Sigmoid colon (tissue), 6 donors: ENCODE measurements at regions not wholly inside any gene's neighbourhood (a gene's known extent, or its start where the extent isn't known, plus 50 kb on each side); places are given as distances from the start of the nearest gene placed in this dataset.

Source experiments
- DNase-seq: peaks from one replicate; pipeline ENCODE4 v3.0.0-alpha.2; 2019
- H3K27ac ChIP-seq, 4 donors: fragments of 200-600 bp; sonication (generic); one replicate each; pipeline ENCODE4 v1.5.1; 2016 to 2019; ENCODE audit warnings: mild to moderate bottlenecking in 1 of 4
- H3K27me3 ChIP-seq, 3 donors: fragments of 200-600 bp; sonication (generic); one replicate each; pipeline ENCODE4 v1.5.1; 2019; ENCODE audit warnings: mild to moderate bottlenecking in 1 of 3
- H3K36me3 ChIP-seq, 4 donors: fragments of 200-600 bp; sonication (generic); one replicate each; pipeline ENCODE4 v1.5.1; 2016 to 2019
- H3K4me1 ChIP-seq, 4 donors: fragments of 200-600 bp; sonication (generic); one replicate each; pipeline ENCODE4 v1.5.1; 2017 to 2019
- H3K4me3 ChIP-seq, 4 donors: fragments of 200-600 bp; sonication (generic); one replicate each; pipeline ENCODE4 v1.5.1; 2017 to 2019; ENCODE audit warnings: mild to moderate bottlenecking in 2 of 4, moderate library complexity in 1 of 4
- H3K9me3 ChIP-seq, 4 donors: fragments of 200-600 bp in 3 of 4; sonication (generic) in 3 of 4; one replicate each; pipeline versions ENCODE4 v1.5.1 to v1.6.1; 2013 to 2019
- EP300 ChIP-seq, 4 donors: sonication (generic); formaldehyde crosslinking; IDR thresholded peaks; one replicate each; pipeline ENCODE4 v1.6.1; 2017; ENCODE audit warnings: antibody characterized with exemption in 4 of 4
- POLR2A ChIP-seq, 2 donors: fragments of 450-650 bp; IDR thresholded peaks; one replicate each; pipeline ENCODE4 v1.6.1; 2016; ENCODE audit warnings: antibody characterized with exemption in 2 of 2, mild to moderate bottlenecking in 2 of 2, moderate library complexity in 2 of 2
- POLR2AphosphoS5 ChIP-seq, 4 donors: sonication (generic); formaldehyde crosslinking; IDR thresholded peaks; one replicate each; pipeline ENCODE4 v1.6.1; 2017; ENCODE audit warnings: antibody characterized with exemption in 4 of 4
- WGBS, 2 donors: extraction: QIAGEN DNeasy Blood & Tissue Kit; methylation state at CpG; one replicate each; pipeline ENCODE4 v1.1.7; 2013; 5-methylcytosine and 5-hydroxymethylcytosine counted together
- intact Hi-C: fragments of 100-400 bp; cut with DNase I; formaldehyde crosslinking; loops from one replicate; pipeline ENCODE4 v1.15.1; 2023
- TF ChIP-seq, protein P1 (sequence below), 4 experiments: fragments of 450-650 bp in 3 of 4; fragments of 200-600 bp in 1 of 4; IDR thresholded peaks; one replicate each; pipeline ENCODE4 v1.5.1; 2016 to 2019; ENCODE audit warnings: antibody characterized with exemption in 4 of 4, mild to moderate bottlenecking in 3 of 4, moderate library complexity in 2 of 4
- donor health status: healthy with polysubstance abuse.
- donor health status: healthy.

DNA sequence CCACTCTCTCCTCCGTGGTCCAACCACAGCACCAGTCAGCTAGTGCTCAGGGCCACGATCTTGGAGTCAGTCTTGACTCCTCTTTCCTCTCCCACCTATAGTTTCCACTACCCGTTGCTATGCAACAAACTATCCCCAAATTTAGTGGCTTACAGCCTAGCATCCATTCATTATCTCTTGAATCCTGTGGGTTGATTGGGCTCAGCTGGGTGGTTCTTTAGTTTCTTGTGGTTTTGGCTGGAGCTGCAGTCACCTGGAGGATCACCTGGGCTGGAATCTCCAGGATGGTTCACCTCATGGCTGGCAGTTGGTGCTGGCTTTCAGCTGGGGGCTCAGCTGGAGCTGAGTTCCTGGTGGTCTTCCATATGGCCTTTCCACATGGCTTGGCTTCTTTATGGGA, 149.9 kb downstream of the ASB1 start:
- TF ChIP-seq EP300 (IDR thresholded peaks at IDR 0.05), result no peak
- TF ChIP-seq, protein P1, sequence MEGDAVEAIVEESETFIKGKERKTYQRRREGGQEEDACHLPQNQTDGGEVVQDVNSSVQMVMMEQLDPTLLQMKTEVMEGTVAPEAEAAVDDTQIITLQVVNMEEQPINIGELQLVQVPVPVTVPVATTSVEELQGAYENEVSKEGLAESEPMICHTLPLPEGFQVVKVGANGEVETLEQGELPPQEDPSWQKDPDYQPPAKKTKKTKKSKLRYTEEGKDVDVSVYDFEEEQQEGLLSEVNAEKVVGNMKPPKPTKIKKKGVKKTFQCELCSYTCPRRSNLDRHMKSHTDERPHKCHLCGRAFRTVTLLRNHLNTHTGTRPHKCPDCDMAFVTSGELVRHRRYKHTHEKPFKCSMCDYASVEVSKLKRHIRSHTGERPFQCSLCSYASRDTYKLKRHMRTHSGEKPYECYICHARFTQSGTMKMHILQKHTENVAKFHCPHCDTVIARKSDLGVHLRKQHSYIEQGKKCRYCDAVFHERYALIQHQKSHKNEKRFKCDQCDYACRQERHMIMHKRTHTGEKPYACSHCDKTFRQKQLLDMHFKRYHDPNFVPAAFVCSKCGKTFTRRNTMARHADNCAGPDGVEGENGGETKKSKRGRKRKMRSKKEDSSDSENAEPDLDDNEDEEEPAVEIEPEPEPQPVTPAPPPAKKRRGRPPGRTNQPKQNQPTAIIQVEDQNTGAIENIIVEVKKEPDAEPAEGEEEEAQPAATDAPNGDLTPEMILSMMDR (IDR thresholded peaks at IDR 0.05), result no peak
- TF ChIP-seq POLR2A (IDR thresholded peaks at IDR 0.05), result no peak
- no peak for TF ChIP-seq POLR2AphosphoS5 (IDR thresholded peaks at IDR 0.05)
- Histone ChIP-seq H3K9me3 (no peaks in the 10 kb centered on the region), H3K36me3 (no peaks in the 10 kb centered on the region), H3K4me1 (no peaks in the 10 kb centered on the region), H3K4me3 (no peak overlapping the region), H3K27ac (no peak overlapping the region), H3K27me3 (no peaks in the 10 kb centered on the region)
- DNase-seq, result no peak
- intact Hi-C loops, result no loop called here
- 64 to 71% methylated on average over 3 of the region's 3 CpGs for WGBS, 2 donors

DNA sequence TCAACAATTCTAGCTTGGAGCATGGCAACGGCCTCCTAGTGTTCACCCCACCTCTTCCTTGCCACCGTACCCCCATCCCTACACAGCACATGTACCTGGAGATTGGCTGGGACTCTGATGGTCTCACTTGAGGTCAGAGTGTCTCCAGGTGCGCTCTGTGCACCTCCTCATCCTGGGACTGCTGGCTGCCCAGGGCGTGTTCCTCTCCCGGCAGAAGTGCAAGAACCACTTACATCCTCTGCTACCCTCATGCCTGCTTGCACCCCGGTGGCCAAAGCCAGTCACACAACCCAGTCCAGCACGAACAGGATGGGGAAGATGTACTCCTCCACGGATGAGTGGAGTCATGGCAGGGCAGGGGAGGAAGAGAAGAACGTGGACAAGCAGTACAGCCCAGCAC, 151.5 kb downstream of the ASB1 start:
- intact Hi-C loops, result no loop called here
- no peaks in the 10 kb centered on the region for H3K27me3 ChIP-seq
- H3K27ac ChIP-seq, result no peak overlapping the region
- no peak overlapping the region for H3K4me3 ChIP-seq
- no peaks in the 10 kb centered on the region for H3K9me3 ChIP-seq
- no peaks in the 10 kb centered on the region for H3K4me1 ChIP-seq
- 62 to 82% methylated on average over 9 of the region's 9 CpGs for WGBS, 2 donors
- no peak for TF ChIP-seq POLR2AphosphoS5 (IDR thresholded peaks at IDR 0.05)
- no peak for TF ChIP-seq POLR2A (IDR thresholded peaks at IDR 0.05)
- TF ChIP-seq EP300 (IDR thresholded peaks at IDR 0.05), result no peak
- TF ChIP-seq, protein P1 (IDR thresholded peaks at IDR 0.05), result no peak
- DNase-seq, result no peak
- no peaks in the 10 kb centered on the region for H3K36me3 ChIP-seq

DNA sequence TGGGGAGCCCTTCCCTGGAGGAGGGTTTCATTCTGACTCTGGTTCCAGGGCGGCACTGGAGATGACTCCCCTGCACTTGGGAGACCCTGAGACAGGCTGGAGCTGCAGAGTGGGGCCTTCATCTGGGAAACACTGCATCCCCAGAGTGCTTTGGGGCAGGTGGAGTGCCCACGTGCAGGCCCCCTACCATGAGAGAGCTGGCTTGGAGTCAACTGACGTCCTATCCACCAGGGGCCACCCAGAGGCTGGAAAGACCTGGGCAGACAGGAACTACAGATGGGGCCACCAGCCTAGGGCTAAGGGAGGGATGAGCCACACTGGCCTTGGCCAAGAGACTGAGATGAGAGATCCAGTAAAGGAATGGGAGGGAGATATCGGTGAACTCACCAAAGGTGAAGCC, 153.8 kb downstream of the ASB1 start:
- peaks cover 0 to 4% (median 0%) of the 10 kb centered on the region in 4 donors for H3K9me3 ChIP-seq
- 69 to 78% methylated on average over 4 of the region's 4 CpGs for WGBS, 2 donors
- H3K4me1 ChIP-seq, result no peaks in the 10 kb centered on the region
- H3K27me3 ChIP-seq, result no peaks in the 10 kb centered on the region
- TF ChIP-seq POLR2A (IDR thresholded peaks at IDR 0.05), result no peak
- TF ChIP-seq EP300 (IDR thresholded peaks at IDR 0.05), result no peak
- TF ChIP-seq POLR2AphosphoS5 (IDR thresholded peaks at IDR 0.05), result no peak
- TF ChIP-seq, protein P1 (IDR thresholded peaks at IDR 0.05), result no peak
- H3K27ac ChIP-seq, result no peak overlapping the region
- intact Hi-C loops, result no loop called here
- no peak for DNase-seq
- no peaks in the 10 kb centered on the region for H3K36me3 ChIP-seq
- H3K4me3 ChIP-seq, result no peak overlapping the region

DNA sequence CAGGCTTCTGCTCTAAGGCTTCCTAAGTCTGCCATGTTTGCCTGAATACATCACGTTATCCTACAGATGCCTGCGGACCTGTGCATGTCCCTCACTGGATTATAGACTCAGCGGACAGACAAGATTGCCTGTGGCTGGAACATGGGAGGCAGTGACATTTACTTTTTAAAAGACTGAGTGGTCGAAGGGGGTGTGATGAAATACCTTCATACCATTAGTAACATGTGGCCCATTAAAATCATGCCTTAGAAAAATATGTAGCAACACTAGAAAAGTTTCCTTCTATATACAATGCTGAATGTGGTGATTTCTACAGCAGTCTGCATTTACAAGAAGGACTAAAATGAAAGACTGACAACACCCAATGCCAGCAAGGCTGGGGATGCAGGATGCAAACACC, 154.4 kb downstream of the ASB1 start:
- H3K27ac ChIP-seq, result no peak overlapping the region
- no peaks in the 10 kb centered on the region for H3K27me3 ChIP-seq
- peaks cover 0 to 5% (median 1%) of the 10 kb centered on the region in 4 donors for H3K4me1 ChIP-seq
- 81 to 87% methylated on average over 4 of the region's 4 CpGs for WGBS, 2 donors
- no peaks in the 10 kb centered on the region for H3K36me3 ChIP-seq
- DNase-seq, result no peak
- TF ChIP-seq POLR2AphosphoS5 (IDR thresholded peaks at IDR 0.05) (no peak), POLR2A (IDR thresholded peaks at IDR 0.05) (no peak), EP300 (IDR thresholded peaks at IDR 0.05) (no peak)
- TF ChIP-seq, protein P1 (IDR thresholded peaks at IDR 0.05), result no peak
- H3K9me3 ChIP-seq, result peaks cover 0 to 4% (median 0%) of the 10 kb centered on the region in 4 donors
- no peak overlapping the region for H3K4me3 ChIP-seq
- intact Hi-C loops, result no loop called here

DNA sequence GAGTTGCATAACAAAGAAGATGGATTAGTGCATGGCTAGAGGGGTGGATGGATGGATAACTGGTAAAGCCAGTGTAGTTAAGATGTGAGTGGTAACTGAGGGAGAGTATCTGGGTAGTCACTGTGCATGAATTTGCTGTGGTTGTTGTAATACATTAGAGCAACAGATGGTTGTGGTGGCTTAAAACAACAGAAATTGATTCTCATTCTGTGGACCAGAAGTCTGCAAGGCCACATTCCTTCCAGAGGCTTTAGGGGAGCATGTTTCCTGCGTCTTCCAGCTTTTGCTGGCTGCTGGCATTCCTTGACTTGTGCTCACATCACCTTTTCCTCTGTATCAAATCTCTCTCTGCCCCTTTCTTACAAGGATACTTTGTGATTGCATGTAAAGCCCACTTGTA, 155.4 kb downstream of the ASB1 start:
- Histone ChIP-seq H3K36me3 (no peaks in the 10 kb centered on the region), H3K9me3 (peaks cover 0 to 4% (median 0%) of the 10 kb centered on the region in 4 donors), H3K4me1 (peaks cover 0 to 14% (median 9%) of the 10 kb centered on the region in 4 donors), H3K4me3 (no peak overlapping the region), H3K27me3 (no peaks in the 10 kb centered on the region), H3K27ac (no peak overlapping the region)
- DNase-seq, result no peak
- no peak for TF ChIP-seq POLR2A (IDR thresholded peaks at IDR 0.05)
- TF ChIP-seq POLR2AphosphoS5 (IDR thresholded peaks at IDR 0.05), result no peak
- TF ChIP-seq, protein P1 (IDR thresholded peaks at IDR 0.05), result no peak
- no peak for TF ChIP-seq EP300 (IDR thresholded peaks at IDR 0.05)
- WGBS, 2 donors, result 73 to 89% methylated on average over 1 of the region's 1 CpG
- intact Hi-C loops, result no loop called here
